OCI-LY3 (cell line): ENCODE measurements at regions not wholly inside any gene's neighbourhood (a gene's known extent, or its start where the extent isn't known, plus 50 kb on each side); places are given as distances from the start of the nearest gene placed in this dataset.
"Not testable (repeated sequence)": the region's sequence is repeated elsewhere in the genome, so short reads cannot be mapped to it uniquely, and the experiment has no call there.

Source experiments
- CTCF ChIP-seq: fragments of 200-600, 300-600 bp; sonication (generic); IDR thresholded peaks from 2 replicates; pipeline ENCODE4 v1.5.1; 2014; ENCODE audit warnings: antibody characterized with exemption, low read length, low read depth
- EZH2phosphoT487 ChIP-seq: fragments of 200-600 bp; shearing (Covaris generic); IDR thresholded peaks from 2 replicates; pipeline ENCODE4 v1.6.1; 2018; ENCODE audit warnings: antibody characterized with exemption, mixed run types, low read depth

- TF ChIP-seq CTCF, EZH2phosphoT487: not testable (repeated sequence)
These were observed 77.4 kb upstream of the SEMA3C start for GRCh38 chr7:80996236-80996635.
